Esophagus muscularis mucosa (tissue), 4 donors: ENCODE measurements at regions not wholly inside any gene's neighbourhood (a gene's known extent, or its start where the extent isn't known, plus 50 kb on each side); places are given as distances from the start of the nearest gene placed in this dataset.

ENCODE experiments used
- DNase-seq: peaks from one replicate; pipeline ENCODE4 v3.0.0-alpha.2; 2017; ENCODE audit errors: extremely low spot score
- H3K27ac ChIP-seq, 4 donors: fragments of 200-600 bp; sonication (generic); replicated peaks in 1 of 4; 1 replicate in 3 of 4; 2 replicates in 1 of 4; pipeline ENCODE4 v1.5.1; 2016 to 2019; ENCODE audit warnings: mild to moderate bottlenecking in 1 of 4
- H3K27me3 ChIP-seq, 4 donors: fragments of 200-600 bp; sonication (generic); one replicate each; pipeline versions ENCODE4 v1.5.1 to v1.6.0; 2016 to 2019
- H3K36me3 ChIP-seq, 4 donors: fragments of 200-600 bp; sonication (generic); one replicate each; pipeline ENCODE4 v1.5.1; 2016 to 2019
- H3K4me1 ChIP-seq, 4 donors: fragments of 200-600 bp; sonication (generic); one replicate each; pipeline ENCODE4 v1.5.1; 2016 to 2019
- H3K4me3 ChIP-seq, 4 donors: fragments of 200-600 bp; sonication (generic); 1 replicate in 2 of 4; 2 replicates in 2 of 4; pipeline ENCODE4 v1.5.1; 2016 to 2019; ENCODE audit warnings: mild to moderate bottlenecking in 4 of 4, moderate library complexity in 1 of 4
- H3K9me3 ChIP-seq, 4 donors: fragments of 200-600 bp; sonication (generic); 1 replicate in 3 of 4; 2 replicates in 1 of 4; pipeline ENCODE4 v1.5.1; 2016 to 2019
- EP300 ChIP-seq: sonication (generic); formaldehyde crosslinking; IDR thresholded peaks from one replicate; pipeline ENCODE4 v1.6.1; 2017; ENCODE audit warnings: antibody characterized with exemption
- POLR2A ChIP-seq: fragments of 450-650 bp; IDR thresholded peaks from one replicate; pipeline ENCODE4 v1.6.1; 2017; ENCODE audit warnings: antibody characterized with exemption, moderate library complexity, mild to moderate bottlenecking, low read depth
- POLR2AphosphoS5 ChIP-seq, 2 donors: sonication (generic); formaldehyde crosslinking; IDR thresholded peaks; one replicate each; pipeline ENCODE4 v1.6.1; 2017; ENCODE audit warnings: antibody characterized with exemption in 2 of 2
- WGBS: methylation state at CpG from one replicate; pipeline ENCODE4 v1.1.5; 2018; 5-methylcytosine and 5-hydroxymethylcytosine counted together
- intact Hi-C: fragments of 100-400 bp; cut with DNase I; formaldehyde crosslinking; loops from one replicate; pipeline ENCODE4 v1.15.1; 2023
- TF ChIP-seq, protein P1 (sequence below), 3 experiments: fragments of 200-600 bp in 2 of 3; fragments of 450-650 bp in 1 of 3; sonication (generic) in 2 of 3; IDR thresholded peaks; one replicate each; pipeline ENCODE4 v1.5.1; 2017 to 2019; ENCODE audit warnings: antibody characterized with exemption in 3 of 3, mild to moderate bottlenecking in 2 of 3, moderate library complexity in 1 of 3

DNA sequence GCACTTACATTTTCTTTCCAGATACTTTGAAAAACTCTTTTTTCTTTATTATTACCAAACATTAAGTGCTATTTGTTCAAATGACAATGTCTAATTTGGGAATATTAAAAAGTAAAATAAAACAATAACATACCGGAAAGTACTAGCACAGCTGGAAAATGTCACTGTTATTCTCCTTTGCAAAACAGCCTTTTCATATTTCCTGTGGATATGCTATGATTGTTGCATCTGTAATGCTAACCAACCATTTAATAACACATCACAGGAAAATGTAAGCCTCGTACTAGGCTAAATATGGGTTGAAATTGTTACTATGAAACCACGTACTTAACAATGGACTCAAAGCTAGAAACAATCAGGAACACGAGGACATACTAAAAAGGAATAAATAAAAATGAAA, 298.1 kb downstream of the CBLN2 start:
- WGBS = 44% methylated on average over 4 of the region's 4 CpGs
- intact Hi-C loops = no loop called here
- H3K36me3 ChIP-seq = no peaks in the 10 kb centered on the region
- TF ChIP-seq, protein P1, sequence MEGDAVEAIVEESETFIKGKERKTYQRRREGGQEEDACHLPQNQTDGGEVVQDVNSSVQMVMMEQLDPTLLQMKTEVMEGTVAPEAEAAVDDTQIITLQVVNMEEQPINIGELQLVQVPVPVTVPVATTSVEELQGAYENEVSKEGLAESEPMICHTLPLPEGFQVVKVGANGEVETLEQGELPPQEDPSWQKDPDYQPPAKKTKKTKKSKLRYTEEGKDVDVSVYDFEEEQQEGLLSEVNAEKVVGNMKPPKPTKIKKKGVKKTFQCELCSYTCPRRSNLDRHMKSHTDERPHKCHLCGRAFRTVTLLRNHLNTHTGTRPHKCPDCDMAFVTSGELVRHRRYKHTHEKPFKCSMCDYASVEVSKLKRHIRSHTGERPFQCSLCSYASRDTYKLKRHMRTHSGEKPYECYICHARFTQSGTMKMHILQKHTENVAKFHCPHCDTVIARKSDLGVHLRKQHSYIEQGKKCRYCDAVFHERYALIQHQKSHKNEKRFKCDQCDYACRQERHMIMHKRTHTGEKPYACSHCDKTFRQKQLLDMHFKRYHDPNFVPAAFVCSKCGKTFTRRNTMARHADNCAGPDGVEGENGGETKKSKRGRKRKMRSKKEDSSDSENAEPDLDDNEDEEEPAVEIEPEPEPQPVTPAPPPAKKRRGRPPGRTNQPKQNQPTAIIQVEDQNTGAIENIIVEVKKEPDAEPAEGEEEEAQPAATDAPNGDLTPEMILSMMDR (IDR thresholded peaks at IDR 0.05) = no peak
- TF ChIP-seq EP300 (no peak), POLR2AphosphoS5 (IDR thresholded peaks at IDR 0.05) (no peak), POLR2A (no peak)
- DNase-seq = no peak
- H3K4me3 ChIP-seq = no peak overlapping the region
- no peaks in the 10 kb centered on the region for H3K4me1 ChIP-seq
- no peak overlapping the region for H3K27ac ChIP-seq
- no peaks in the 10 kb centered on the region for H3K9me3 ChIP-seq
- H3K27me3 ChIP-seq = no peaks in the 10 kb centered on the region

DNA sequence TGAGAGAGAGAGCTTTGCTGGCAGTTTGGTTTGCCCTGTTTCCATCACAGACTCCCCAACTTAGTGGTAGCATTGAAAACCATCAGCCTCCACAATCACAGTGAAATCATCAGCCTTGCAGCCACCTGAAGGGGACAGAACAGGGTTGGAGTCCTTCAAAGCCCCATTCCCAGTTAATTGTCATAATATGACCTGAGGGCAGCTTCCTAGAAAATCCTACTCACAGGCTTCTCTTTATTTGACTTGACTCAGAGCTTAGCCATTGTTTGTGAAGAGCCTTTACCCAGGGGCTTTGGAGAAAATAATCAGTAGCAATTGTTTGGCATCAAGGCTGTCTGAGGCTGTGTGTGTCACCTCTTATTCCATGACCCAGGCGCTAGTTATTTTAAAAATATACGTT, 308.7 kb downstream of the CBLN2 start:
- no peaks in the 10 kb centered on the region for H3K9me3 ChIP-seq
- H3K4me1 ChIP-seq = no peaks in the 10 kb centered on the region
- H3K36me3 ChIP-seq = no peaks in the 10 kb centered on the region
- no peak for DNase-seq
- no peak overlapping the region for H3K4me3 ChIP-seq
- intact Hi-C loops = no loop called here
- 82% methylated on average over 2 of the region's 2 CpGs for WGBS
- TF ChIP-seq POLR2AphosphoS5 (IDR thresholded peaks at IDR 0.05) = no peak
- no peak for TF ChIP-seq POLR2A
- TF ChIP-seq, protein P1 (IDR thresholded peaks at IDR 0.05) = no peak
- no peak for TF ChIP-seq EP300
- H3K27ac ChIP-seq = no peak overlapping the region
- no peaks in the 10 kb centered on the region for H3K27me3 ChIP-seq

DNA sequence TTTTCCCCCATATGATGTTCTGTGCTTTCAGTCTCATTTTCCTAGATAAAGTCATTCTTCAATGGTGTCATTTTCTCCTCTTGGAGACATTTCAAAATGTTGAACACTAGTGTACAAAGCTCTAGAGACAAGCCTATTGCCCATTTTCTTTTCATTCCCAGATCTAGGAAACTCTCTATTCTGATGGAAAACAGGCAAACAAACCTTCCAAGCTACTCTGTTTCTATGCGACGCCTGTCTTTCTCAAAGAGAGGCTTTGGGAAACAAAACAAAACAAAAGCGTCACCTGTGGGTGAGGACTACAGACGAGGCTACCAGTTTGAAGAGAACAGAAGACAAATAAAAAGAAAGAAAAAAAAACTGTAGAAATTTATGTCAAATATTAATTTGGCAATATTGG, 311.0 kb downstream of the CBLN2 start:
- WGBS = 59% methylated on average over 4 of the region's 4 CpGs

DNA sequence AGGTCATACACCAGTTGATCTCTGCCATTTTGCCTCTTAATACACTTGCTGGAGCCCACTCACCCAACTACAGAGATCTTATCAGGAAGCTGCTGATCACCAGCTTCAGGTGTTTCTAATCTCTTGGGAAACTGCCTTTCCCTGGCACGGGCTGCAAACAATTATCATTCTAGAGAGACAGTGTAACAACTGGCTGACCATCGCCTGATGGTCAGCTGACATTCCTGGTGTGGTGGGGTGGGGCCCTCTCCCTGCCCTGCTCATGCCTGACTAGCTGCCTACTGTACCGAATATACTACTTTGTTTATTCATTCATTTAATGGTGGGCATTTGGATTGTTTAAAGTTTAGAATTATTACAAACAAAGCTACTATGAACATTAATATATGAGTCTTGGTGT, 311.5 kb downstream of the CBLN2 start:
- DNase-seq = no peak
- Histone ChIP-seq H3K36me3 (no peaks in the 10 kb centered on the region), H3K9me3 (no peaks in the 10 kb centered on the region), H3K4me3 (no peak overlapping the region), H3K27me3 (no peaks in the 10 kb centered on the region), H3K27ac (no peak overlapping the region), H3K4me1 (no peaks in the 10 kb centered on the region)
- intact Hi-C loops = no loop called here
- TF ChIP-seq EP300 (no peak), POLR2AphosphoS5 (IDR thresholded peaks at IDR 0.05) (no peak), POLR2A (no peak)
- TF ChIP-seq, protein P1 (IDR thresholded peaks at IDR 0.05) = no peak
- 69% methylated on average over 3 of the region's 3 CpGs for WGBS

More for the DNA sequence above, 311.0 kb downstream of the CBLN2 start:
- no peak overlapping the region for H3K4me3 ChIP-seq
- H3K9me3 ChIP-seq = no peaks in the 10 kb centered on the region
- no peak for DNase-seq
- no peaks in the 10 kb centered on the region for H3K4me1 ChIP-seq
- no peak overlapping the region for H3K27ac ChIP-seq
- no peaks in the 10 kb centered on the region for H3K36me3 ChIP-seq
- intact Hi-C loops = no loop called here
- no peaks in the 10 kb centered on the region for H3K27me3 ChIP-seq
- TF ChIP-seq EP300 (no peak), POLR2AphosphoS5 (IDR thresholded peaks at IDR 0.05) (no peak), POLR2A (no peak)
- TF ChIP-seq, protein P1 (IDR thresholded peaks at IDR 0.05) = no peak

DNA sequence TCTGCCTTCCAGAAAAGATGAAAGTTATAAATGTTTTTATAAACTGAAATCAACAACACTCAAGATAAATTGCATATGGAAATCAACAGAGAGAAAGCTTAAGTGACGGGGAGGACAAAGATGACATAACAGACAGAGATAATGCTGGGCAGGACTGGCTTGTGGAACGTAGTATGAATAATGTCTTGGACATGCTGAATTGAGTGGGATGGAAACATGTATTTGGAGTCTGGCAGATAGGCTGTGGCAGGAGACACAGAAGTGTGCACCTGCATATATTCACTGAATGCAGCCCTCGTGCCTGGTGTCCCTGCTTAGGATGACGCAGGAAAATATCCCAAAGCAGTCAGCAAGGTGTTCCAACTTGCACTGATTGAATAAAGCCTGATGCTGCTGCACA, 318.2 kb downstream of the CBLN2 start:
- H3K27ac ChIP-seq = no peak overlapping the region

More for the DNA sequence above, 318.2 kb downstream of the CBLN2 start:
- no peaks in the 10 kb centered on the region for H3K4me1 ChIP-seq
- DNase-seq = no peak
- no peak overlapping the region for H3K4me3 ChIP-seq
- WGBS = 70% methylated on average over 4 of the region's 4 CpGs
- no peaks in the 10 kb centered on the region for H3K9me3 ChIP-seq
- TF ChIP-seq POLR2A = no peak
- no peak for TF ChIP-seq POLR2AphosphoS5 (IDR thresholded peaks at IDR 0.05)
- TF ChIP-seq EP300 = no peak
- TF ChIP-seq, protein P1 (IDR thresholded peaks at IDR 0.05) = no peak
- H3K36me3 ChIP-seq = no peaks in the 10 kb centered on the region
- H3K27me3 ChIP-seq = no peaks in the 10 kb centered on the region
- intact Hi-C loops = no loop called here
